ENCODE measurements at regions not wholly inside any gene's neighbourhood (a gene's known extent, or its start where the extent isn't known, plus 50 kb on each side); places are given as distances from the start of the nearest gene placed in this dataset.
A peak's percentile ranks its signal among the peaks of the same experiment; 100 is the strongest.

DNA sequence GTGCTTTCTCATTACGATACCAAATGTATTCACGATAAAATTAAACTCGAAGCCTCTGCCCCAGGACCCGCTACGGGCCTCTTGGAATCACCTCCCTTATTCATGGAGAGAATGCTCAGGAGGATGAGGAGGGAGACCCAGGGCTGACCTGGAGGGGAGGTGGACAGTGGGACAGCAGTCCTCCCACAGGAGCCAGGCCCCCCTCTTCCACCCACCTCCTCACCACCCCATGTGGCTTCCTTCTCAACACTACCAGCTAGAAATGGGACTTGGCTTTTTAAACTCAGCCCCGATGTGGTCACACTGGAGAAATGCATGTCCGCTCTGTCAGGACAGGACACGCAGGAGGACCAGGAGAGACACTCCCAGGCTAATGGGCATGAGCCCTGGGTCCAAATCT, 147.9 kb upstream of the ID2 start:
- H3K36me3 Mint-ChIP-seq: peaks cover 9% of the 10 kb centered on the region
- no peak overlapping the region for H3K27ac Mint-ChIP-seq
- no peaks in the 10 kb centered on the region for H3K27me3 Mint-ChIP-seq
- H3K4me3 Mint-ChIP-seq: no peak overlapping the region
- H3K9me3 Mint-ChIP-seq (ENCODE audit: low read depth): peaks cover 8% of the 10 kb centered on the region
- H3K4me1 Mint-ChIP-seq (ENCODE audit: low read depth): peaks cover 10% of the 10 kb centered on the region

DNA sequence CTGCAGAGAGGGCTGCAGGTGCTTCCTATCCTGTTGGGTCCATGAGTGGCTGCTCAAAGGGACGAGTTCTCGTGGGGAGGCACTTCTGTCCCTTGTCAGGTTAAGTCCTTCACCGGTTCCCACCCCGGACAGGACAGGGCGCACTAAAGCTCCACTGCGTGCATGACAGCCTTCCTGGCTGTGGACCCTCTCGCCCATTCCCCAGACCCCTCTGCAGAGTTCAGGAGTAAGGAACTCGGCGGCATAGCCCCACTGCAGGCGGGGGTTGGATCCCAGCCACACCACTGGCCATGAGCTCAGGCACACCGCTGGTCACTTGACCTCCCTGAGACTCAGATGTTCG, 147.5 kb upstream of the ID2 start:
- Mint-ChIP-seq H3K4me1 (ENCODE audit: low read depth) (peaks cover 10% of the 10 kb centered on the region), H3K27me3 (no peaks in the 10 kb centered on the region), H3K4me3 (no peak overlapping the region), H3K36me3 (peaks cover 9% of the 10 kb centered on the region), H3K27ac (no peak overlapping the region), H3K9me3 (ENCODE audit: low read depth) (peaks cover 8% of the 10 kb centered on the region)

DNA sequence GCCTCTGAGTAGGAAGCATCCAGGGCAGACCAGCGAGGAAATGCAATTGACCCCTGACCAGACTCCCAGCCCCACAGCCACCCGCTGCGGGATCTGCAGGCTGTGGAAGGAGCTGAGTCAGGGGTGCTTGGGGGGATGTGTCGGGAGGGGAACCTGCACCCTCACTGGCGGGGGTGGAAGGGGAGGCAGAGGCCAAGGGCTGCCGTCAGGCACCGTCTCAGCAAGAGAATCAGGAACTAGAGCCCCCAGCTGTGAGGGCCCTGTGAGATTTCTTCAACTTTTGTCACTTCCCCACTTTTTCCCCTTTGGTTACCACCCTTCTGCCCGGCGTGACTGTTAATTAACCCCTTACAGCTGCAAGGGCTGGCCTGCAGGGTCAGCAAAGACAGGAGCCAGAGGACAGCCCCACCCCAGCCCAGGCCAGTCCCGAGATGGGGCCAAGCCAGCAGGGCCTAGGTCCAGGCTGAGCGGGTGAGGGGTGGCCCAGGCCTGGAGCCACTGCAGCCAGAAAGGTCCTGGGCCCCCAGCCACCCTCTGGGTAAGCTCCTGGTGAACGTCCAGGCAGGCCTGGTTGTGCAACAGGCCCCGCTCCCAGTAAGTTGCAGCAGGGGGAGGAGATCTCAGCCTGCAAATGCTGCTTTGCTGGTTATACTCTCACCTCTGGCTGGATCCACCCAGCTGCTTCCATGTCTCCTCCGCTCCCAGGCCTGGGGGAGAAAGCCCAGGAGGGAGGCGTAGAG, 147.0 kb upstream of the ID2 start:
- Mint-ChIP-seq H3K27me3 (no peaks in the 10 kb centered on the region), H3K27ac (no peak overlapping the region), H3K9me3 (ENCODE audit: low read depth) (peaks cover 8% of the 10 kb centered on the region), H3K4me1 (ENCODE audit: low read depth) (peaks cover 11% of the 10 kb centered on the region), H3K36me3 (peaks cover 9% of the 10 kb centered on the region), H3K4me3 (no peak overlapping the region)

- Mint-ChIP-seq H3K4me3 (no peak overlapping the region), H3K27me3 (no peaks in the 10 kb centered on the region), H3K9me3 (ENCODE audit: low read depth) (peaks cover 8% of the 10 kb centered on the region), H3K36me3 (peaks cover 9% of the 10 kb centered on the region), H3K4me1 (ENCODE audit: low read depth) (peaks cover 15% of the 10 kb centered on the region), H3K27ac (no peak overlapping the region)
Observed at GRCh38 chr2:8535469-8535795, 146.4 kb upstream of the ID2 start.

DNA sequence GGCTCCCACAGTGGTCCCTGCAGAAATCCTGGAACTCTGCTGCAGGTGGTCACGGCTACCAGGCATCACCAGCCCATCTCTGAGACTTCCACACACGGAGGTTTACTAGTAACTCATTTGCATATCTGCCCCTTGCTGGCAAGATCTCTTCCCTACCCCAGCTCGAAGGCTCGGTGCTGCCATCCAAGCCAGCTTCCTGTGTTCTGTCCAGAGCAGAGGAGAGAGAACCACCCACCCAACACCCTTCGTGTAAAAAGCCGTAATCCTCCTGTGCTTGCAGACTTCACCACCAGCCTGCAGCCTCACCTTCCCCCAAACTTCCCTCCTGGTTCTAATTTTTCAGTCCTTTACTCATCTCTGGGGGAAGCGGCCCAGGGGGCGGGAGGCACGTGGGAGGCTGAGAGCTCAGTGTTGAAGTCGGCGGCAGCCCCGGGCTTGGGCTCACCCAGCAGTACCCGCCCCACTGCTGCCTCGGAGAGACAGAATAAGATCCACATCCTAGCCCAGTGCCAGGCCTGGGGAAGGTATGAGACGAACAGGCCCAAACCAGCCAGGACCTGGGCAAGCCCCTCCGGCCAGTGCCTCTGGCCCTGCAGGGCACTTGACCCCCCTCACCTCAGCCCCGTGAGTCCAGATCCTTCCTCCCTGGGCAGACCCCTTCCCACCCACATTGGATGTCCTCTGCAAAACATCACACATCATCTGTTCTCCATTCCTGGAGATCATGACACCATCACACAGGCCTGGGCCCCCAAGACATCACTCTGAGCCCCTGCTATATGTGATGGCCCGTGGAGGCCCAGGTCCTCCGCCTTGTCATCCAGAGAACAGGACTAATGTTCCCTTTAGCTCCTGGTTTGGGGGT, 145.8 kb upstream of the ID2 start:
- H3K9me3 Mint-ChIP-seq (ENCODE audit: low read depth): peaks cover 7% of the 10 kb centered on the region
- peaks cover 8% of the 10 kb centered on the region for H3K36me3 Mint-ChIP-seq
- no peaks in the 10 kb centered on the region for H3K27me3 Mint-ChIP-seq
- H3K27ac Mint-ChIP-seq: peak overlapping the region; percentile 22
- H3K4me3 Mint-ChIP-seq: no peak overlapping the region
- H3K4me1 Mint-ChIP-seq (ENCODE audit: low read depth): peaks cover 21% of the 10 kb centered on the region

DNA sequence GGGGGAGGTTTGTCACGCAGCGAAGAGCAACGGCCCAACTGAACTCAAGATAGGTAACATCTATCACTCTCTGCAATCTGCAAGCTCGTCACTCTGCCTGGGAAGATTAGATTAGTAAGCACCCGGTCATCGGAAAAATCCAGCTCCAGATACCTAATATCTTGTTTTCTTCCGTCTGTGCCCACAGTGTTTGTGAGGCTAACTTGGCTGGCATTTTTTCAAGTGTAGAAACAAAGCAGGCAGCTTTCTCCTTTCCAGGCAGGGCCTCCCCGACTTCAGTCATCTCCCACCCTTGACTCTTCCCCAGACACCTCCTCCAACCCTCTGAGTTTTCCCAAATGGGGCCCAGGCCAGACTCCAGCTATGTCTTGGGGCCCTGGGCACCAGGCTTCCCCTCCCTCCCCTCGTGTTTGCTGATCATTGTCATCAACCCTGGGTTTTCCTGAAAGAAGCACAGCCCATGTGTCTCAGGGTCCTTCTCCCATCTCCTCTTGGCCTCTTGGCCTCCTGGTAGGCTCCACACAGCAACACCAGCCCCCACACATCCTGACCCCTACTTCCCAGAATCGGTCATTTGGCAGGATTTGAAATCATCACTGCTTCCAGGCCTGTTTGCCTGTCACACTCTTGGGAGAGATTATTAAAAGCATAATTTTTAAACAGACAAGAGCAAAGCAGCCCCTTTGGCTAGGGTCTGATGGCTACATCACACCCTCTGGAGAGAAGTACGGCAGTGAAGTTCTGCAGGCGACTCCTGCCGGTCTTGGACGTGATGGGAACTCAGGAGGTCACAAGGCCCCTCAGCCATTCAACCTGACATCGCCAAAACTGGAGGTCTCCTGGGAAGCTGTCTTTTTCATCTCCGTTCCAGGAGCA, 144.9 kb upstream of the ID2 start:
- H3K9me3 Mint-ChIP-seq (ENCODE audit: low read depth): peaks cover 4% of the 10 kb centered on the region
- peaks cover 29% of the 10 kb centered on the region for H3K4me1 Mint-ChIP-seq (ENCODE audit: low read depth)
- no peak overlapping the region for H3K4me3 Mint-ChIP-seq
- peaks cover 2% of the 10 kb centered on the region for H3K27me3 Mint-ChIP-seq
- peaks cover 2% of the 10 kb centered on the region for H3K36me3 Mint-ChIP-seq
- peak overlapping the region; percentile 50 for H3K27ac Mint-ChIP-seq

DNA sequence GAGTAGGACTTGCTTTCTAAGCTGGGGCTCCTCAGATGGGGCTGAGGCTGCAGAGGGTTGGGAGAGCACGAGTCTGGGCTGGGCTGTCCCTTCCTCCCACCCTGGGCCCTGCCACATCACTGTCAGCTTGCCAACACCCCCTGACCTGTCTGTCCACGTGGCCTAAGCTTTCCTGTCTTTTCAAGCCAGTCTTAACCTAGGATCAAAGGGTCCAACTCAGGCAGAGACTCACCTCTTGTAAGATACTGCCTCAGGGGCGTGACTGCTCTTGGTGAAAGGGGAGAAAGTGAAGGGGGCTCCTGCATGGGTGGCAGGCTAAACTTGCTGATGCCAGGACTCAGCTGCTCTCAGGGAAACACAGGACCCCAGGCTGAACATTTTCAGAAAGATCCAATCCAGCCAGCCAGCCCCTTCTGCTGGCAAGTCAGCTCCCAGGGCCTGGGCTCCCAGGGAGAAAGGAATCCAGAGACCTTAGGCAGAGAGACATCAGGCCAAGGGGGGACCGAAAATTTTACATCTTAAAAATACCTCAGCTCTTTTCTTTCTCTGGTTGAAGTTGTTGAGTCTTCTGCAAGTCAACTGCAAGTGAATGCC, 144.2 kb upstream of the ID2 start:
- peaks cover 35% of the 10 kb centered on the region for H3K4me1 Mint-ChIP-seq (ENCODE audit: low read depth)
- H3K36me3 Mint-ChIP-seq: no peaks in the 10 kb centered on the region
- no peak overlapping the region for H3K4me3 Mint-ChIP-seq
- no peak overlapping the region for H3K27ac Mint-ChIP-seq
- no peaks in the 10 kb centered on the region for H3K9me3 Mint-ChIP-seq (ENCODE audit: low read depth)
- peaks cover 2% of the 10 kb centered on the region for H3K27me3 Mint-ChIP-seq

DNA sequence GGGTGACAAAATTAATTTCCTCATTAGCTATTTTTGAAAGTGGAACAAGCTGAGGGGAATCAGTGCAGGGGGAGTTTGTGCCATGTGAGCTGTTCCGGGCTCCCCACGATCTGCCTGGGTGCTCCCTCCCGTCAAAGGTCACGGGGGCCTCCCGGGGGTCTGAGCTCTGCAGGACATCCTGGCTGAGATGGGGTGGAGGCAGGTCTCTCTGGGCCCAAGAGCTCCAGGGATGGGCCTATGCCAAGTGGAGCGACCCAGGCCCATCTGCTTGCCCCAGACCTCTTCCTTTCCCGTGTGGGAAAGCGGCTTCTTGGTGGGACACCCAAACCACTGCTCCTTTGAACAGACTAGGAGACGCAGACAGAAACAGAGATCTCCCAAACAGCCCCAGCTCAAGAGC, 143.3 kb upstream of the ID2 start:
- Mint-ChIP-seq H3K27me3 (peaks cover 2% of the 10 kb centered on the region), H3K4me1 (ENCODE audit: low read depth) (peaks cover 43% of the 10 kb centered on the region), H3K36me3 (no peaks in the 10 kb centered on the region), H3K27ac (no peak overlapping the region), H3K9me3 (ENCODE audit: low read depth) (no peaks in the 10 kb centered on the region), H3K4me3 (no peak overlapping the region)

DNA sequence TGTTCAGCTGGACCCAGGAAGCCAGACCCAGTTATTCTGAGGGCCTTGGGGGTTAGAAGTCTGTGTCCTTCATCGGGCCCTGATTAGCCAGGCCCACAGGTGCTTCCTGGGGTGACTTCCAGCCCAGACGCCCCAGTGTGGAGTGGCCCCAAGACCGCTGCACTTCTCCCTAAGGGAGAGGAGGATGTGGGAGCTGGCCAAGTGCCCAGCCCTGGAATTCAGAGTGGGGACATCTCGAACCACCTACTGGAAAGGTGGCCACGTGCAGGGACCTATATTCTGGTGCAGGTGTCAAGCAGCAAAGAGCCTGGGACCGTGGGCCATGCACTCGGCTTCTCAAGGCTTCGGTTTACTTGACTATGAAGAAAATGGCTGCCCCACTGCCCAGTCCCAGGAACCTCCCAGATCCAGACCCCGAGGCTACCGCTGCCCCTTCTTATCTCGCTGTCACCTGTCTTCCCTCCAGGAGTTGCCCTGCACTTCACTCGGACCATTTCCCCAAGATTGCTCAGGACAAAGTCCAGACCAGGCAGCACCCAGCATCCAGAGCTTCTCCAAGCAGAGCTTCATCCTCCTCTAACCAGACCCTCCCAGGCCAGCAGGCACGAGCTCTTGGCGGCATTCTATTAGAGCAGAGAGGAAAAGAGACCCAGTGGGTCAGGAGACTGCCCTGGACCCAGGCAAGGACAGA, 142.8 kb upstream of the ID2 start:
- Mint-ChIP-seq H3K4me3 (no peak overlapping the region), H3K9me3 (ENCODE audit: low read depth) (no peaks in the 10 kb centered on the region), H3K27ac (no peak overlapping the region), H3K27me3 (peaks cover 2% of the 10 kb centered on the region), H3K4me1 (ENCODE audit: low read depth) (peaks cover 47% of the 10 kb centered on the region), H3K36me3 (no peaks in the 10 kb centered on the region)

DNA sequence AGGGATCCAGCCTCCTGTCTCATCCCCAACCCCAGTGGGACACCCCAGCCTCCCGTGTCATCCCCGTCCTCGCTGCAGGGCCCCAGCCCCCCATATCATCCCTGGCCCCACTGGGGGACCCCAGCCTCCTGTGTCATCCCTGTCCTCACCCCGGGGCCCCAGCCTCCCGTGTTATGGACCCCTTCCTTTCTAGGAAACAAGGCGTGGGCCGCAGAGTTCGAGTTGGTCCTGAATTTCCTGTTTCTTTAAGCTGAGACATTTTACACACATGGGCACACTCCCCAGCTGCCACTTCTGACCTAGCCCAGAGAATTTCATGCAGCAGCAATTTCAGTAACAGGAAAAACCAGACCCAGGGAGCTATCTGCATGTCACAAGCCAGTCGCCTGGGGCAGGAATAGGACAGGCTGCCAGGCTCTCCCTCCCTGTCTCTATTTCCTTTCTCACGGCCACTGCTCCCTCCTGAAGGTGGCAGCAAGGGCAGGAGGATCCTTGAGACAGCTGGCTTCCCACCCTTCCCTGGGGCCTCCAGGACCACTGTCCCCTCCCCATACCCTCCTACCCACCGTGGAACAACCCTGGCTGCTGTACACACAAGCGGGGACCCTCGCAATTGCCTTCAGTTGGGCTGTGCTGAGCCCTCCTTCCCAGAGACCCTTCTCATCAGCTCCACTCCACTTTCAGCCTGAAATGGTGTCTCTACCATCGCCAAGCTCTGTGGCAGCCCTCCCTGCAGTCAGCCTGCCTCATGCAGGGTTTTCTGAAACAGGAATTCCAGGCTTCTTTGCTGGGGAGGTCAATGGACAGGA, 141.9 kb upstream of the ID2 start:
- Mint-ChIP-seq H3K4me1 (ENCODE audit: low read depth) (peaks cover 55% of the 10 kb centered on the region), H3K4me3 (no peak overlapping the region)

DNA sequence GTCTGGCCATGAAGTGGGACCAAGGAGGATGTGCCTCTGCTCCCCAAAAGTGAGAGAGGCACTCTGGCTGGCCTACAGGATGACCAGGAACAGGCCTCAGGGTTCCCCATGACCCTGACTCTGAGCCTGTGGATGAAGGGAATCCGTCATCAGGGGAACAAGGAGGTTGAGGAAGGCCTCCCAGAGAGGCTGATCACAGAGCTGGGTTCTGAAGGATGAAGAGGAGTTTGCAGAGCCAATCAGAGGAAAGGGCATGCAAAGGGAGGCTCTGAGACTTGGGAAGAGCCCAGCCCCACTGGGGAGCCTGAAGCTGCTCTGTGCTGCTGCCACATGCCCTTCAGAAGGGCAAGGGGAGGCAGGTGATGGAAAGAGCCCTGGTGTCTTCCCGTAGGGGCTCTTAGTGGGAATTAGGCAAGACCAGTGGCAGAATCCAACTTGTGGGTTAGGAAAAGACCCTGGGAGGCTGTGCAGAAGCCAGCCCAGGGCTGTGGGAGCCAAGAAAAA, 141.3 kb upstream of the ID2 start:
- no peak overlapping the region for H3K4me3 Mint-ChIP-seq
- peaks cover 62% of the 10 kb centered on the region for H3K4me1 Mint-ChIP-seq (ENCODE audit: low read depth)

More for the DNA sequence above, 141.9 kb upstream of the ID2 start:
- peaks cover 2% of the 10 kb centered on the region for H3K27me3 Mint-ChIP-seq
- H3K36me3 Mint-ChIP-seq: no peaks in the 10 kb centered on the region
- H3K27ac Mint-ChIP-seq: peak overlapping the region; percentile 1
- H3K9me3 Mint-ChIP-seq (ENCODE audit: low read depth): no peaks in the 10 kb centered on the region

DNA sequence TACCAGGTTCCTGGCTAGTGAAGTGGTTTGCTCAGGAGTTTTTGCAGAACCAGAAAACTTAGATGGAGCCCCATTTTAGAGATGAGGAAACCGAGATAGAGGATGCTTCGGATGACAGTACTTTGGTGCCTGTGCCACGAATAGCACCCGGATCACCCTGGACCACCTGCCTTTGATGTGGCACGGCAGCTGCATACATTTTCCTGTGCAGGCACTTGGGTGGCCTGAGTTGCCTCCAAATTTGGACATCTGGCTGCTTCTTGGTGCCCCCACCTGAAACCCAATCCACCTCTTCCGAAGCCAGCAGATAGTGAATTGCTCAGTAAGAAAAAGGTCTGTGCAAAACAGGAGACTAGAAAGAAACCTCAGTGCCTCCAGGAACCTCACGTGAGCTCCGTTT, 140.6 kb upstream of the ID2 start:
- peak overlapping the region; percentile 67 for H3K27ac Mint-ChIP-seq
- H3K4me1 Mint-ChIP-seq (ENCODE audit: low read depth): peaks cover 60% of the 10 kb centered on the region
- peaks cover 2% of the 10 kb centered on the region for H3K27me3 Mint-ChIP-seq
- H3K9me3 Mint-ChIP-seq (ENCODE audit: low read depth): no peaks in the 10 kb centered on the region
- no peak overlapping the region for H3K4me3 Mint-ChIP-seq
- H3K36me3 Mint-ChIP-seq: no peaks in the 10 kb centered on the region

More for the DNA sequence above, 141.3 kb upstream of the ID2 start:
- peaks cover 2% of the 10 kb centered on the region for H3K27me3 Mint-ChIP-seq
- no peak overlapping the region for H3K27ac Mint-ChIP-seq
- no peaks in the 10 kb centered on the region for H3K9me3 Mint-ChIP-seq (ENCODE audit: low read depth)
- H3K36me3 Mint-ChIP-seq: no peaks in the 10 kb centered on the region

DNA sequence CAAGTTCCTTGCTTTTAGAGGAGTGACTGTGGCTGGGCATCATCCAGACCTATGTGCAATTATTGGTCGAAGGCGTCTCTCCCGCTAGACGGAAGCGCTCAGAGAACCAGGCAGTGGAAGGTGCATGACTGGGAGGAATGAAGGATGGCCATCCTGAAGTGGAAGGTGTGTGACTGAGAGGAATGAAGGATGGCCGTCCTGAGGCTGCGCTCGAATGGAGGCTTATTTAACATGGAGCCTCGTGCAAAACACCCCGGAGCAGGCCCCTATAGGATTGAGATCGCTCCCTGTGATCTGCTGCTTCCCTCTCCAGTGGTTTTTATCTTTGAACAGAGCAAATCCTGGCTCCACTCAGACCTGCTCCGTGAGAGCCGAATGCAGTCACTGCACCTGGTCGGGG, 140.2 kb upstream of the ID2 start:
- Mint-ChIP-seq H3K4me3 (no peak overlapping the region), H3K36me3 (no peaks in the 10 kb centered on the region), H3K4me1 (ENCODE audit: low read depth) (peaks cover 61% of the 10 kb centered on the region), H3K9me3 (ENCODE audit: low read depth) (no peaks in the 10 kb centered on the region), H3K27me3 (peaks cover 2% of the 10 kb centered on the region), H3K27ac (peak overlapping the region; percentile 67)
